CD4-positive, alpha-beta T cell treated with Interleukin-4 for 1 hour (primary cell): ENCODE measurements at regions not wholly inside any gene's neighbourhood (a gene's known extent, or its start where the extent isn't known, plus 50 kb on each side); places are given as distances from the start of the nearest gene placed in this dataset.

ENCODE experiments used
- DNase-seq, 2 donors: peaks; one replicate each; pipeline ENCODE4 v3.0.0-alpha.2; 2020 to 2022

GRCh38 chr1:30259631-30260030, 463.8 kb downstream of the MATN1 start:
- DNase-seq, result no peak

DNA sequence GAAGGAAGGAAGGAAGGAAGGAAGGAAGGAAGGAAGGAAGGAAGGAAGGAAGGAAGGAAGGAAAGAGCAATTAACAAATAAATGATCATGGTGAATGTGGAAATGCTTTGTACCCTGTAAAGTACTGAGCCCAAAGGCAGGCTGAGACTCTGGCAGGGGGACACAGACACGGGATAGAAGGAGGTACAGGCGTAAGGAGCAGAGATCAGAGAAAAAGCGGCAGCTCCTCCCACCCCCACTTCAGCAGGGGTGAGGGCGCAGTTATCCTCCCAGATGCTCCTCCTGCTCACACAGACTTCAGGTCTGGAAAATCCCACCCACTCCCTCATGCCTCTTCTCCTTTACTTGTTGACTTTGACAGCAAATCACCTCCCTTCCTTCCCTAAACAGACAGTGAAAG, 464.5 kb downstream of the MATN1 start:
- DNase-seq, result no peak

DNA sequence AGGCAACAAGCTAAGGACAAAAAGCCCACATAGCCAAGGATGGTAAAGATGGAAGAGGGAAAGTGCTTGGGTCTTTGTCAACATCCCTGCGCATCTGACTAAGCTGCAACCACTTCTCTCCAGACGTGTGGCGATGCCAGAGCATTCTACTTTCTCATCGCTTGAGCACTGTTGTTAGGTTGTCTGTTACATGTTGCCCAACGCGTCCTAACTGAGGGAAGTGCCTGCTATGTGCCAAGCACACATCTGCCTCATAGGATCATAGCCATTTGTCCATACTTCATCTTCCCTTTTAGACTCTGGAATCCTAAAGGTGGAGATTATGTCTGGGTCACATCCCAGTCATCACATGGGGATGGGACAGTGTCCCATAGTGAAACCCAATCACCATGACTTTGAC, 464.9 kb downstream of the MATN1 start:
- no peak for DNase-seq

GRCh38 chr1:30257742-30258380, 465.5 kb downstream of the MATN1 start:
- no peak for DNase-seq

DNA sequence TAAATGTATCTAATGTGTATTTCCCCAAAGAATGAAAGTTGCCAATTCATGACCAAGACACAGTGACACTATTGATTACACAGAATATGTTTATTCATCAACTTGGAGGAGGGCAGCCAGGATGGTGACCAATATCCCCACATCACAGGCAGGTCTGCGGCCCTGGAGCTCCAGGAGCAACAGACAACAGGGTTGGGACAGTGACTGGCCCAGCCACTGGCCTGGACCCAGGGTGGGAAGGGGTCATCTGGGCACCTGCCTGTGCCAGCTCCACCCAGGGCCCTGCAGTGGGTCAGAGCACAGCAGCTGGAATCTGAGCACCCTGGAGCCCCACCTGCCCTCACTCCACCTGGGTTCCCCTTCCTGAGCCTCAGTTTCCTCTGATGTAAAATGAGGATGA, 466.1 kb downstream of the MATN1 start:
- DNase-seq, result no peak

GRCh38 chr1:30256911-30257310, 466.5 kb downstream of the MATN1 start:
- DNase-seq, result no peak

DNA sequence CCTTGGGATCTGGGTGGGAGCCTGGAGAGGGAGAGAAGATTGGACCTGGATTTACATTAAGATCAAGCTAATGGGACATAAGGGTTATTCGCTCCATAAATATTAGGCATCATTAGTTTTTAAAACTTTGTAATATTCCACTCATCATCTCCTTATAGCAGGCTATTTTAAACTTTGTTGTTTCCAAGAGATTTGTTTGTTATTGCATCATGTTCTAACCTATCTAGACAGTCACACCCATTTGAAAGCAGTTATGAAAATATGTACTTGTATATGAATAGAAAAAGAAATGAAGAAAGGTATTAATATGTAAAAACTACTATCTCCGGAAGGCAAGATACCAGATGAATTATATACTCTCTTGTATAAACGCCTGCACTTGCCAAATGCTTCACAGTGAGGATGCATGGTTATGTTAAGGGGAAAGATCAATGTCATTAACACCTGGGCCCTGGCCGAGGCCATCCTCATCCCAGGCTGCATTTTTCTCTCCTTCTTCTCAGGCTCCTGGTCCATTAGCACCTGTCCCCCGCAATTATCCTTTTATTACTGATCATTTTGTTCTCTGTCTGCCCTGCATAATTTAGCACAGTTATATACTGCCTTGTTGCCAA, 468.2 kb downstream of the MATN1 start:
- DNase-seq, result no peak

- no peak for DNase-seq
These were observed 469.5 kb downstream of the MATN1 start for GRCh38 chr1:30253807-30254440.

- no peak for DNase-seq
These were observed 470.0 kb downstream of the MATN1 start for GRCh38 chr1:30253361-30253760.

GRCh38 chr1:30250984-30251850, 472.2 kb downstream of the MATN1 start:
- DNase-seq, result no peak

GRCh38 chr1:30250338-30250983, 472.9 kb downstream of the MATN1 start:
- no peak for DNase-seq

DNA sequence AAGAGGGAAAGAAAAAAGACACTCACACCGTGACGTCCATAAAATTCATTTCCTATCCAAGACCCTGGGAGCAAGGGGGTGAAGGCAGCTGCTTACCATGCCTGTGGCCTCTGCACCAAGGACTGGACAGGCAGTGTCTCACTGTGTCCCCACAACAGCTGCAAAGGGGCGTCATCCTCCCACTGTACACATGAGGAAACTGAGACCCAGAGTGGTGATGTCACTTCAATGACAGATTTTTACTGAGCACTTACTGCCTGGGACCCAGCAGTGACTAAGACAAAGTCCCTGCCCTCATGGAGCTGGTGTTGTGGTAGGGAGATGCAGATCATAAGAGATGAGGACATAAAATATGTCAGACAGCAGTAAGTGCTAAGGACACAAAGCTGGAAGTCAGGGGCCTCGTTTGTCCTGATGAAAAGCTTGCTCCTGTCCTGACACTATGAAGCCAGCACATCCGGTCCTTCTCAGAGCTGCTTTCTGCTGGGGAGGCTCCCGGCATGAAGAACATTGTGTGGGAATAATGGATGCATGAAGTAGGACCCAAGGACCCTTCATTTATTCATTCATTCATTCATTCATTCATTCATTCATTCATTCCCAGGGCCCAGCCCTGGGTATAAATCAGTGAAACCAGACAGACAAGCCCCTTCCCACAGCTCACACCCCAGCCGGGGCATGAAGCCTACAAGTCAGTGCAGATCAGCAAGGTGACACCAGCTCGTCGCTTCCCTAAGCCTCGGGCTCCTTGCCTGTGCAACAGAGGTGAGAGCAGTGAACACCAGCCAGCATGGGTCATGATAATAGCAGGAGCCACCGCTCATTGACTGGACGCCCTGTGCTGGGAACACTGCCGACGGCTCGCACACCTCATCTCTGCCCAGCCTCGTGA, 473.7 kb downstream of the MATN1 start:
- DNase-seq, result no peak

DNA sequence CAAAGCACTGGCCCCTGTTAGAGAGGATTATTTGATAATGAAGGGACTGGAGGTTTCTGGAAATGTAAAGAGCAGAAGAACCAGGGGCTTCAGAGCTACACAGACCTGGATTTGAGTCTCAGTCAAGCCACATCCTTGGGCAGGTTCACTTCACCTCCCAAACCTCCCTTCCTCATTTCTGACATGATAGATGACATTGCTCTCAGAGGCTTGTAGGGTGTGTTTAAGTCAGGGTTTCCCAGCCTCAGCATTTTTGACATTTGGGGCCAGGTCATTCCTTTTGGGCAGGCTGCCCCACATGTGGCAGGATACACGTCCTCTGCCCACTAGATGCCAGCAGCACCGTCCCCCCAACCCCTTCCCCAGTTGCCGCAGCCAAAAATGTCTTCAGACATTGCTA, 474.6 kb downstream of the MATN1 start:
- no peak for DNase-seq

DNA sequence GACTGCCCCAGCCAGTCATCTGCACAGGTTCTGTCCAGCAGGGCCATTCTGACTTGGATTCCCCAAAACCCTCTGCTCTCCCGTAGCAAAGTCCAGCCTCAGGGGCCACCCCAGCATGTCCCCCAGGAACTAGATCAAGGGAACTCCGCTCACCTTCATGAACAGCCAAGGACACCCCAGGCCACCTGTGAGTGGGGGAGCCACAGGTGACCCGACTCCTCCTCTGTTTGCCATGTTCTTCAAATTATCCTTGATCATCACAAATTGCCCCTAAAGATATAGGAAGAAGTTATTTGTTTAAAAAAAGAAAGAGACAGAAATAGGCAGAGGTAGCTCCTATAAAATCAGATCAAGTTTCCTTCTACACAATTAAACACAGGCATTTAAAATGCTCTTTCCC, 475.0 kb downstream of the MATN1 start:
- no peak for DNase-seq

GRCh38 chr1:30244801-30245200, 478.6 kb downstream of the MATN1 start:
- DNase-seq, result no peak

DNA sequence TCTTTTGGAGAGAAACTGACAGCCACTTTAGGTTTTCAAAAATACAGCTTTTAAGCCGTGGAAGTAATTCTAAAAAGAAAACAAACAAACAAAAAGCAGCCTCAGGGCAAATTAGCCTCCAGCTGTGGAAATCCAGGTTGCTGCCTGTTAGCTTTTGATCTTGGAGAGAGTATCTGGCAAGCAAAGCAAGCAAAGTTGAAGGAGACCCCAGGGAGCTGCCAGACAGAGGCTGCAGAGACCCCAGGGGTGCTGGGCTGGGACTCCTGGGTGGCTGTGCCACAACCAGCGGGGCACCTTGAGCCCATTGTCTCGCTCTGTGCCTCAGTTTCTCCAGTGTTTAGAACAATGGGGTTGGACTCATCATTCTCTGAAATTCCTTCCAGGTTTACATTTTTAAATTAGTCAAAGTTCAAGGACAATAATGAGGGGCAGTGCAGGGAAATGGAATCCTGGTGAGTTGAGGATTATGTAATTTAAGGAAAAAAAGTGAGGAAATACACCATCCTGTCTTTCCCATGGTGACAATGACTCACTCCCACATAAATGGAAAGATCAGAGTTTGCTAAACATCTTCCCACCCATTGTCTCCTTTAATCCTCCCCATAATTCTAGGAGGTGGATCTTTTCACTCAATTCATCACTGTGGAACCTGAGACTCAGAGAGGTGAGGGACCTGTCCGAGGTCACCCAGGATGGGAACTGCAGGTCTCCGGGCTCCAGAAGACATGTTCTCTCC, 480.5 kb downstream of the MATN1 start:
- DNase-seq, result no peak

GRCh38 chr1:30242168-30242567, 481.2 kb downstream of the MATN1 start:
- DNase-seq, result no peak

DNA sequence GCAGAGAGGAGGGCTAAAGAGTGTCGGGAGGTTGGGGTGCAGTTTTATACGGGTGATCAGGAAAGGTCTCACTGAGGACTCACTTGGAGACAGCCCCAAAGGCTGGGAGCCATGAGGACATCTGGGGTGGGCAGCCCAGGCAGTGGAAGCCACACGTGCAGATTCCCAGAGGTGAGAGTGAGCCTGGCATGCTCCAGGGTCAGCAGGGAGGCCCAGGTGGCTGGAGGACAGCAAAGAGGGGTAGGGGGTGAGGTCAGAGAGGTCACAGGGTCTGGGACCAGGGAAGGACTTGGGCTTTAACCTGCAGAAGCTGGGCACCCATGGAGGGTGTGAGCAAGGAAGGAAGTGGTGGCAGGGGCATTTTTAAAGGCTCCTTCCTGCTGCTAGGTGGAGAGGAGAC, 481.7 kb downstream of the MATN1 start:
- no peak for DNase-seq

DNA sequence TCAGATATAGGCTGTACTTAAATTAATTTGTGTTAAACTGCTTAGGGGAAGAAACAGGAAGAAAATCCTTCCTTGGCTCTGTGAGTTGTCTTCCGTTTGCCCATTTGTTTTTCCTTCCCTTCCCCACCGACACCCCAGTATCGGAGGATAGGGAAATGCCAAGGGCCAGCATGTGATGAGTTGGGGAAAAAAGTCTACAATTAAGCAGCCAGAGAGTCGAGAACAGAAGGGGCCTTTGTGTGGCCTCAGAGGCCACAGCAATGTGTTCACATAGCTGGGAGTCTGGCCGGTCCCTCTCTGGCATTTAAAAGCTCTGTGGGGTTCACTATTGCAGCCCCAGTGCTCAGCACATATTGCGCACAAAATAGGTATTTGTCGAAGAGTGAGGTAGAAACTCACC, 489.3 kb downstream of the MATN1 start:
- DNase-seq, result no peak

DNA sequence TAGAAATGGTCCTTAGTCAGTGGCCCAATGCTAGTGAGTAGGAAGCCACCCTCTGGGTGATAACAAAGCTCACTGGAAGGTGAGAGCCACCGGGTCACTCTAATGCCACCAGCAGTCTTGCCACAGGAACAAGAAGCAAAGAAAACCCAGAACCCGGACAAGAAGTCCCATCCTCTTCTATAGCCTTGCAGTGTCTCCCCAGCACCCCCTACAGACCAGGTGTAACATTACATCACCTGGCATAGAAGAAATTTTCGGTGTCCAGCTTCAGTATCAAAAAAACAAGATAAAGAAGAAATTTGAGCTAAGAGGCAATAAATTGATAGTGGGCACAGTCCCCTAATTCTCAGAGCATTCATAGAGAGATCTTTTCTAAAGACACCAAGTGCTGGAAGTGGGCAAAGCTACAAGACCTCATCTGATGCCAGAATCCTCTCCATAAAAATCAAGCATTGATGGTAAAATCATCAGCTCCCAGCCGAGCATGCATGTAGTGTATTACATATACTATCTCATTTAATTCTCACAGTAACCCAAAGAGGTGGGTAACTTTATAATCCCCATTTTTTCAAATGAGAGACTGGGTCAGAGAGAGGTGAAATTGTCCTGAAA, 491.0 kb downstream of the MATN1 start:
- DNase-seq, result peak in 1 of 2 donors; percentile 19

DNA sequence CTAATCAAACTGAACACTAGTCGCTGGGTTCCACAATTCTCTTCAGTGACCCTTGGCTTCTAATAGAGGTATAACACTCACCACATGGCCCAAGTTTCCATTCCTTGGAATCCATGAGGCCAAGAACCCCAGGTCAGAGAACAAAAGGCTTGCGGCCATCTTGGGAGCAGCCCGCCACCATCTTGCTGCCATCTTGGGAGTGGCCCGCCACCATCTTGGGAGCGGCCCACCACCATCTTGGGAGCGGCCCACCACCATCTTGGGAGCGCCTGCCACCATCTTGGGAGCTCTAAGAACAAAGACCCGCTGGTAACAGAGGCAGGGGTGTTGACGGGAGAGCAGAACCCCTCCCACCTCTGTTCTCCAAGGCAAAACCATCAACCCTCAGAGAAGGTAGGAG, 493.4 kb downstream of the MATN1 start:
- DNase-seq, result no peak
